Lung (tissue), 11 donors: ENCODE measurements at regions not wholly inside any gene's neighbourhood (a gene's known extent, or its start where the extent isn't known, plus 50 kb on each side); places are given as distances from the start of the nearest gene placed in this dataset.

Experiments
- ATAC-seq: fragments of 200-7000 bp; cut with Tn5 transposase; one replicate; pipeline ENCODE4 v1.9.1; 2020; ENCODE audit warnings: moderate number of reproducible peaks; ENCODE audit not compliant: insufficient read depth, low FRiP score
- DNase-seq, 3 donors: peaks; one replicate each; pipeline ENCODE4 v3.0.0-alpha.2; 2013 to 2017
- H3K27ac ChIP-seq, 2 donors: one replicate each; pipeline ENCODE4 v1.5.1; 2013; ENCODE audit warnings: mild to moderate bottlenecking in 2 of 2, moderate library complexity in 2 of 2, control low read depth in 1 of 2, inconsistent platforms in 1 of 2, low read depth in 1 of 2, low read length in 1 of 2
- H3K27me3 ChIP-seq, 3 donors: one replicate each; pipeline ENCODE4 v1.5.1; 2013; ENCODE audit warnings: low read length in 2 of 3; ENCODE audit not compliant: control insufficient read depth in 3 of 3, insufficient read depth in 3 of 3
- H3K36me3 ChIP-seq, 4 donors: one replicate each; pipeline ENCODE4 v1.5.1; 2013; ENCODE audit warnings: low read length in 4 of 4, mild to moderate bottlenecking in 1 of 4, moderate library complexity in 1 of 4; ENCODE audit not compliant: control insufficient read depth in 4 of 4, insufficient read depth in 4 of 4
- H3K4me1 ChIP-seq, 5 donors: one replicate each; pipeline ENCODE4 v1.5.1; 2013; ENCODE audit warnings: low read length in 5 of 5, mild to moderate bottlenecking in 2 of 5, moderate library complexity in 1 of 5; ENCODE audit not compliant: control insufficient read depth in 5 of 5, insufficient read depth in 5 of 5
- H3K4me3 ChIP-seq: one replicate; pipeline ENCODE4 v1.5.1; 2013; ENCODE audit warnings: mild to moderate bottlenecking, control low read depth, moderate library complexity
- H3K9ac ChIP-seq, 2 donors: one replicate each; pipeline ENCODE4 v1.5.1; 2013; ENCODE audit warnings: low read length in 2 of 2, control low read depth in 1 of 2; ENCODE audit not compliant: insufficient read depth in 1 of 2
- H3K9me3 ChIP-seq, 4 donors: one replicate each; pipeline ENCODE4 v1.5.1; 2013; ENCODE audit warnings: low read length in 3 of 4, mild to moderate bottlenecking in 1 of 4, moderate library complexity in 1 of 4; ENCODE audit not compliant: control insufficient read depth in 4 of 4, insufficient read depth in 3 of 4
- WGBS, 2 donors: extraction: QIAGEN DNeasy Blood & Tissue Kit; methylation state at CpG; one replicate each; pipeline ENCODE4 v1.1.7; 2013; 5-methylcytosine and 5-hydroxymethylcytosine counted together
- TF ChIP-seq, protein P1 (sequence below): IDR thresholded peaks from 2 replicates; pipeline ENCODE4 v1.5.1; 2012; ENCODE audit warnings: mild to moderate bottlenecking; ENCODE audit errors: control extremely low read depth, extremely low read depth
- donor health status: control.
- donor health status: control.
- donor health status: Bipolar disorder and iron deficiency.
- donor health status: healthy.
- donor health status: DM: yes; HTN: yes; CAD: no.

DNA sequence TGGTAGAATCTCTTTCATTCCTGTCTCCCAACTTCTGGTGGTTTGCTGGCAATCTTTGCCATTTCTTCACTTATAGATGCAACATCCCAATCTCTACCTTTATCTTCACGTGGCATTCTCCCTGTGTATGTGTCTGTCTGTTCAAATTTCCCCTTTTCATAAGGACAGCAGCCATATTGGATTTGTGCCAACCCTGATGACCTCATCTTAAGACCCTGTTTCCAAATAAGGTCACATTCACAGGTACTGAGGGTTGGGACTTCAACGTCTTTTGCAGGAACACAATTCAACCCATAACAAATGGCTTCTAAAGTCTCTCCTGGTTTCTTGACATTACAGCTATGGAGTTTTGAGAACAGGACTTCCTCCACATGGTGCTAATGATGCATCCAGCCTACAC lies 84.5 kb upstream of the OLIG2 start:
- DNase-seq (no peak), ATAC-seq (no peak)
- TF ChIP-seq, protein P1, sequence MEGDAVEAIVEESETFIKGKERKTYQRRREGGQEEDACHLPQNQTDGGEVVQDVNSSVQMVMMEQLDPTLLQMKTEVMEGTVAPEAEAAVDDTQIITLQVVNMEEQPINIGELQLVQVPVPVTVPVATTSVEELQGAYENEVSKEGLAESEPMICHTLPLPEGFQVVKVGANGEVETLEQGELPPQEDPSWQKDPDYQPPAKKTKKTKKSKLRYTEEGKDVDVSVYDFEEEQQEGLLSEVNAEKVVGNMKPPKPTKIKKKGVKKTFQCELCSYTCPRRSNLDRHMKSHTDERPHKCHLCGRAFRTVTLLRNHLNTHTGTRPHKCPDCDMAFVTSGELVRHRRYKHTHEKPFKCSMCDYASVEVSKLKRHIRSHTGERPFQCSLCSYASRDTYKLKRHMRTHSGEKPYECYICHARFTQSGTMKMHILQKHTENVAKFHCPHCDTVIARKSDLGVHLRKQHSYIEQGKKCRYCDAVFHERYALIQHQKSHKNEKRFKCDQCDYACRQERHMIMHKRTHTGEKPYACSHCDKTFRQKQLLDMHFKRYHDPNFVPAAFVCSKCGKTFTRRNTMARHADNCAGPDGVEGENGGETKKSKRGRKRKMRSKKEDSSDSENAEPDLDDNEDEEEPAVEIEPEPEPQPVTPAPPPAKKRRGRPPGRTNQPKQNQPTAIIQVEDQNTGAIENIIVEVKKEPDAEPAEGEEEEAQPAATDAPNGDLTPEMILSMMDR: no peak
- Histone ChIP-seq H3K9ac (no peak overlapping the region), H3K4me3 (no peak overlapping the region), H3K27ac (no peak overlapping the region), H3K36me3 (no peaks in the 10 kb centered on the region), H3K4me1 (no peaks in the 10 kb centered on the region), H3K9me3 (no peaks in the 10 kb centered on the region), H3K27me3 (no peaks in the 10 kb centered on the region)
- 68 to 75% methylated on average over 2 of the region's 2 CpGs for WGBS, 2 donors

DNA sequence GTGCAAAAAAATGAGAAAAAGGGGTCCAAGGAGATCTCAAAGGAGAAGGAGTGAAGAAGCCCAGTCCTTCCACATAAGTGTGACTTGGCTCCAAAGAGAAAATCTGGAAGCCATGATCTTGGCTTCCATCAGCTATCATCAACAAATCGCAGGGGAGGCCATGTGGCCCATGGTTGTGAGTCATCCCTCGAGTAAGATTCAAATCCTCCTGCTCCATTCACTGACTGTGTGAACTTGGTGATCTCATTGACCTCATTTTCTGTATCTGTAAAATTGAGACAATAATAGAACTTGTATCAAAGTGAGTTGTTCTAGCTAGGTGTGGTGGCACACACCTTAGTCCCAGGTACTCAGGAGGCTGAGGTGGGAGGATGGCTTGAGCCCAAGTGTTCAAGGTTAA lies 79.1 kb upstream of the OLIG2 start:
- ATAC-seq (no peak), DNase-seq (no peak)
- TF ChIP-seq, protein P1: no peak
- 83 to 98% methylated on average over 2 of the region's 2 CpGs for WGBS, 2 donors
- H3K9me3 ChIP-seq: peaks cover 0 to 2% (median 0%) of the 10 kb centered on the region in 4 donors
- no peak overlapping the region for H3K4me3 ChIP-seq
- H3K4me1 ChIP-seq: no peaks in the 10 kb centered on the region
- peaks cover 0 to 15% (median 0%) of the 10 kb centered on the region in 3 donors for H3K27me3 ChIP-seq
- H3K36me3 ChIP-seq: no peaks in the 10 kb centered on the region
- H3K27ac ChIP-seq: no peak overlapping the region
- H3K9ac ChIP-seq: no peak overlapping the region

DNA sequence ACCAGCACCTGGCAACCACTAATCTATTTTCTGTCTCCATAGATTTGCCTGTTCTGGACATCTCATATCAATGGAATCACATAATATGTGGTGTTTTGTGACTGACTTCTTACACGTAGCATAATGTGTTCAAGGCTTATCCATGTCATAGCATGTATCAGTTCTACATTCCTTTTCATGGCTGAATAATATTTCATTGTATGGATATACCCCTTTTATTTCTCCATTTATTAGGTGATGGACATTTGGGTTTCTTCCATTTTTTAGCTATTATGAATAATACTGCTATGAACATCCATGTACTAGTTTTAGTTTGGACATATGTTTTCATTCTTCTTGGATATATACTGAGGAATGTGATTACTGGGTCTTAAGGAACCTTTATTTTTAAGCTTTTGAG lies 78.0 kb upstream of the OLIG2 start:
- H3K27ac ChIP-seq: no peak overlapping the region
- no peaks in the 10 kb centered on the region for H3K4me1 ChIP-seq
- DNase-seq (no peak), ATAC-seq (no peak)
- TF ChIP-seq, protein P1: no peak
- 81 to 88% methylated on average over 1 of the region's 1 CpG for WGBS, 2 donors
- peaks cover 0 to 2% (median 0%) of the 10 kb centered on the region in 4 donors for H3K9me3 ChIP-seq
- H3K36me3 ChIP-seq: no peaks in the 10 kb centered on the region
- peaks cover 0 to 25% (median 0%) of the 10 kb centered on the region in 3 donors for H3K27me3 ChIP-seq
- no peak overlapping the region for H3K4me3 ChIP-seq
- no peak overlapping the region for H3K9ac ChIP-seq

DNA sequence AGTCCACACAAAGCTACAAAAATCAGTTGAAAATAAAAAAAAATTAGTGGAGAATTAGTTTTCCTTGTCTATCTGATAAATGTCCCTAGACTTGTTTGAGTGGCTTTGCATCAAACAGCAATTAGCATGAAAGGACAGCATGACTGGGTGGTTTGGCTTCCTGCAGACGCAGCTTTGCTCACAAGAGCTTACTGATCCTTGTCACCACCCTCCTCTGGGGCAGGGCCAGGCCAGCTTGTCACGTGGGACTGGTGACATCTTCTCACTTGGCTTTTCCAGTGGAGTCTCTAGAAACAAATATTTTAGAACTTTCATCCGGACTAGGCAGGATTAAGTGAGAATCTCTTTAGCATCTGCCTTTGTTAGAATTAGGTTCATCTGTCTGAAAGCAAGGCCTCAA lies 76.0 kb upstream of the OLIG2 start:
- H3K27me3 ChIP-seq: peaks cover 0 to 39% (median 0%) of the 10 kb centered on the region in 3 donors
- no peak overlapping the region for H3K27ac ChIP-seq
- TF ChIP-seq, protein P1: no peak
- no peak for DNase-seq
- ATAC-seq: no peak
- WGBS, 2 donors: 59 to 64% methylated on average over 3 of the region's 3 CpGs
- no peaks in the 10 kb centered on the region for H3K4me1 ChIP-seq
- peaks cover 0 to 2% (median 0%) of the 10 kb centered on the region in 4 donors for H3K9me3 ChIP-seq
- H3K4me3 ChIP-seq: no peak overlapping the region
- H3K9ac ChIP-seq: no peak overlapping the region
- H3K36me3 ChIP-seq: no peaks in the 10 kb centered on the region
